ENCODE measurements at regions not wholly inside any gene's neighbourhood (a gene's known extent, or its start where the extent isn't known, plus 50 kb on each side); places are given as distances from the start of the nearest gene placed in this dataset.
"Not testable (repeated sequence)": the region's sequence is repeated elsewhere in the genome, so short reads cannot be mapped to it uniquely, and the experiment has no call there.

- no peak overlapping the region for H3K4me3 ChIP-seq
- H3K4me1 Mint-ChIP-seq = peaks cover 32% of the 10 kb centered on the region
These were observed 120.0 kb upstream of the SYT13 start for GRCh38 chr11:45405916-45406670.

GRCh38 chr11:45403521-45403920 lies 117.4 kb upstream of the SYT13 start:
- not testable (repeated sequence) for H4K20me1 ChIP-seq (replicated peaks; ENCODE audit: insufficient read depth); H3K36me3 Mint-ChIP-seq (ENCODE audit: low read depth); H3K79me2 ChIP-seq (replicated peaks; ENCODE audit: insufficient read depth); H3K4me2 ChIP-seq; H3K27ac Mint-ChIP-seq; H3K27me3 ChIP-seq (ENCODE audit: insufficient read depth); ATAC-seq; H3F3A ChIP-seq (replicated peaks; ENCODE audit: low read depth); H3K9me2 ChIP-seq (ENCODE audit: insufficient read depth); H3K4me3 ChIP-seq; H3K9me3 Mint-ChIP-seq; H3K27me3 Mint-ChIP-seq (ENCODE audit: insufficient read depth, low read depth, poor library complexity); H2AFZ ChIP-seq; H3K4me1 ChIP-seq (ENCODE audit: insufficient read depth); H3K27ac ChIP-seq (ENCODE audit: low read depth); H3K36me3 ChIP-seq (ENCODE audit: insufficient read depth); DNase-seq (ENCODE audit: low spot score); H3K4me3 Mint-ChIP-seq
- H3K4me1 Mint-ChIP-seq = peaks cover 21% of the 10 kb centered on the region

More at GRCh38 chr11:45405916-45406670, 120.0 kb upstream of the SYT13 start:
- H3K36me3 ChIP-seq (ENCODE audit: insufficient read depth) = no peaks in the 10 kb centered on the region
- peak; percentile 53 for DNase-seq (ENCODE audit: low spot score)
- no peak overlapping the region for H2AFZ ChIP-seq
- H3K27me3 ChIP-seq (ENCODE audit: insufficient read depth) = no peaks in the 10 kb centered on the region
- 0 out of 2 replicates have a peak, but pooled peaks cover 4% of the 10 kb centered on the region for H3F3A ChIP-seq (replicated peaks; ENCODE audit: low read depth)
- Mint-ChIP-seq H3K36me3 (ENCODE audit: low read depth) (no peaks in the 10 kb centered on the region), H3K4me3 (no peak overlapping the region), H3K27me3 (ENCODE audit: insufficient read depth, low read depth, poor library complexity) (peaks cover 7% of the 10 kb centered on the region), H3K9me3 (no peaks in the 10 kb centered on the region), H3K27ac (no peak overlapping the region)
- H4K20me1 ChIP-seq (replicated peaks; ENCODE audit: insufficient read depth) = no peaks in the 10 kb centered on the region
- H3K27ac ChIP-seq (ENCODE audit: low read depth) = no peak overlapping the region
- ATAC-seq = no peak
- H3K4me2 ChIP-seq = no peak overlapping the region
- no peaks in the 10 kb centered on the region for H3K79me2 ChIP-seq (replicated peaks; ENCODE audit: insufficient read depth)
- peaks cover 17% of the 10 kb centered on the region for H3K4me1 ChIP-seq (ENCODE audit: insufficient read depth)
- H3K9me2 ChIP-seq (ENCODE audit: insufficient read depth) = no peaks in the 10 kb centered on the region
- TF ChIP-seq CTCF (conservative IDR thresholded peaks at IDR 0.05; ENCODE audit: low read depth in 2 of 2) = peak; percentile 47 to 76; a peak in 3 of 4 replicates
- no peak for TF ChIP-seq REST (IDR thresholded peaks at IDR 0.05; ENCODE audit: unreplicated experiment)

Data from GM23338 (cell line).